ENCODE measurements at regions not wholly inside any gene's neighbourhood (a gene's known extent, or its start where the extent isn't known, plus 50 kb on each side); places are given as distances from the start of the nearest gene placed in this dataset.

- DNase-seq = no peak
These were observed 171.3 kb downstream of the BCL11B start for GRCh38 chr14:99100497-99101270.

GRCh38 chr14:99101855-99102461 is 170.0 kb downstream of the BCL11B start:
- no peak for DNase-seq

- no peak for DNase-seq
These were observed 155.2 kb downstream of the BCL11B start for GRCh38 chr14:99116741-99117295.

GRCh38 chr14:99117671-99118045 is 154.3 kb downstream of the BCL11B start:
- no peak for DNase-seq

GRCh38 chr14:99118046-99118721 is 153.8 kb downstream of the BCL11B start:
- no peak for DNase-seq

GRCh38 chr14:99118946-99119345 is 153.1 kb downstream of the BCL11B start:
- DNase-seq = no peak
